HG03066 (cell line): ENCODE measurements at regions not wholly inside any gene's neighbourhood (a gene's known extent, or its start where the extent isn't known, plus 50 kb on each side); places are given as distances from the start of the nearest gene placed in this dataset.
"Not testable (repeated sequence)": the region's sequence is repeated elsewhere in the genome, so short reads cannot be mapped to it uniquely, and the experiment has no call there.

Source experiments
- ATAC-seq: cut with Tn5 transposase; IDR thresholded peaks from one replicate; pipeline ENCODE4 v1.9.1; 2021; ENCODE audit warnings: low read depth; ENCODE audit not compliant: unreplicated experiment

GRCh38 chrX:20720954-20721626 lies 454.4 kb upstream of the RPS6KA3 start:
- no peak for ATAC-seq

GRCh38 chrX:20718592-20719380 lies 452.1 kb upstream of the RPS6KA3 start:
- no peak for ATAC-seq

GRCh38 chrX:20715176-20715575 lies 448.5 kb upstream of the RPS6KA3 start:
- no peak for ATAC-seq

GRCh38 chrX:20712811-20713210 lies 446.1 kb upstream of the RPS6KA3 start:
- no peak for ATAC-seq

- ATAC-seq, result no peak
Observed at GRCh38 chrX:20711366-20711765, 444.7 kb upstream of the RPS6KA3 start.

GRCh38 chrX:20693078-20693477 lies 426.4 kb upstream of the RPS6KA3 start:
- ATAC-seq, result no peak

- ATAC-seq, result no peak
Observed at GRCh38 chrX:20686256-20686655, 419.5 kb upstream of the RPS6KA3 start.

- ATAC-seq, result no peak
Observed at GRCh38 chrX:20685652-20686051, 418.9 kb upstream of the RPS6KA3 start.

- no peak for ATAC-seq
Observed at GRCh38 chrX:20681683-20682082, 415.0 kb upstream of the RPS6KA3 start.

- ATAC-seq, result no peak
Observed at GRCh38 chrX:20680998-20681397, 414.3 kb upstream of the RPS6KA3 start.

GRCh38 chrX:20672476-20672875 lies 405.8 kb upstream of the RPS6KA3 start:
- no peak for ATAC-seq

- ATAC-seq, result not testable (repeated sequence)
Observed at GRCh38 chrX:20671746-20672145, 405.0 kb upstream of the RPS6KA3 start.

GRCh38 chrX:20670611-20671010 lies 403.9 kb upstream of the RPS6KA3 start:
- no peak for ATAC-seq

GRCh38 chrX:20668550-20668949 lies 401.8 kb upstream of the RPS6KA3 start:
- ATAC-seq, result no peak

GRCh38 chrX:20666331-20666730 lies 399.6 kb upstream of the RPS6KA3 start:
- ATAC-seq, result no peak

- ATAC-seq, result no peak
Observed at GRCh38 chrX:20665481-20665880, 398.8 kb upstream of the RPS6KA3 start.

- no peak for ATAC-seq
Observed at GRCh38 chrX:20664774-20665173, 398.1 kb upstream of the RPS6KA3 start.

GRCh38 chrX:20664131-20664530 lies 397.4 kb upstream of the RPS6KA3 start:
- no peak for ATAC-seq

- ATAC-seq, result no peak
Observed at GRCh38 chrX:20663336-20663735, 396.6 kb upstream of the RPS6KA3 start.

- ATAC-seq, result no peak
Observed at GRCh38 chrX:20656721-20657120, 390.0 kb upstream of the RPS6KA3 start.

- ATAC-seq, result no peak
Observed at GRCh38 chrX:20654596-20655106, 387.9 kb upstream of the RPS6KA3 start.

GRCh38 chrX:20653070-20653469 lies 386.4 kb upstream of the RPS6KA3 start:
- no peak for ATAC-seq
